H9 (cell line): ENCODE measurements at regions not wholly inside any gene's neighbourhood (a gene's known extent, or its start where the extent isn't known, plus 50 kb on each side); places are given as distances from the start of the nearest gene placed in this dataset.

Experiments used
- DNase-seq: peaks from one replicate; pipeline ENCODE4 v3.0.0-alpha.2; 2017
- H2AFZ ChIP-seq: one replicate; pipeline ENCODE4 v1.6.1; 2013; ENCODE audit warnings: mild to moderate bottlenecking, low read length, control low read depth, moderate library complexity
- H2AK5ac ChIP-seq: 2 replicates; pipeline ENCODE4 v1.6.1; 2013; ENCODE audit warnings: low read length, control low read depth, mixed read lengths; ENCODE audit not compliant: insufficient read length
- H2BK120ac ChIP-seq: one replicate; pipeline ENCODE4 v1.6.1; 2013; ENCODE audit warnings: low read depth, mild to moderate bottlenecking, low read length, control low read depth, inconsistent platforms; ENCODE audit not compliant: poor library complexity, severe bottlenecking
- H2BK12ac ChIP-seq: 2 replicates; pipeline ENCODE4 v1.6.1; 2013; ENCODE audit warnings: low read length, control low read depth, mixed read lengths, low read depth; ENCODE audit not compliant: insufficient read length
- H2BK15ac ChIP-seq: 2 replicates; pipeline ENCODE4 v1.6.1; 2013; ENCODE audit warnings: low read depth, low read length, control low read depth
- H2BK20ac ChIP-seq: one replicate; pipeline ENCODE4 v1.6.1; 2013; ENCODE audit warnings: low read depth, mild to moderate bottlenecking, low read length, control low read depth, inconsistent platforms; ENCODE audit not compliant: poor library complexity, severe bottlenecking
- H2BK5ac ChIP-seq: 2 replicates; pipeline ENCODE4 v1.6.1; 2013; ENCODE audit warnings: low read length, control low read depth, mixed read lengths; ENCODE audit not compliant: insufficient read length
- H3K14ac ChIP-seq: 2 replicates; pipeline ENCODE4 v1.6.1; 2013; ENCODE audit warnings: low read length, control low read depth; ENCODE audit not compliant: insufficient read depth
- H3K18ac ChIP-seq: 2 replicates; pipeline ENCODE4 v1.6.1; 2013; ENCODE audit warnings: low read depth, mild to moderate bottlenecking, mixed read lengths, low read length, control low read depth; ENCODE audit not compliant: insufficient read length
- H3K23ac ChIP-seq: 2 replicates; pipeline ENCODE4 v1.6.1; 2013; ENCODE audit warnings: low read length, control low read depth, mixed read lengths, low read depth; ENCODE audit not compliant: insufficient read length
- H3K23me2 ChIP-seq: 2 replicates; pipeline ENCODE4 v1.6.1; 2013; ENCODE audit warnings: low read depth, mild to moderate bottlenecking, mixed read lengths, low read length, control low read depth; ENCODE audit not compliant: insufficient read length, poor library complexity, severe bottlenecking
- H3K27ac ChIP-seq: 2 replicates; pipeline ENCODE4 v1.5.1; 2013; ENCODE audit warnings: low read length, control low read depth, mixed read lengths, low read depth; ENCODE audit not compliant: insufficient read length
- H3K27me3 ChIP-seq: 2 replicates; pipeline ENCODE4 v1.6.1; 2013; ENCODE audit warnings: low read length, control low read depth, inconsistent platforms; ENCODE audit not compliant: insufficient read depth
- H3K4ac ChIP-seq: 2 replicates; pipeline ENCODE4 v1.6.1; 2013; ENCODE audit warnings: low read depth, mild to moderate bottlenecking, control low read depth, inconsistent platforms, low read length, moderate library complexity
- H3K4me1 ChIP-seq: 2 replicates; pipeline ENCODE4 v1.6.1; 2013; ENCODE audit warnings: low read length, control low read depth, inconsistent platforms; ENCODE audit not compliant: insufficient read depth
- H3K4me2 ChIP-seq: 2 replicates; pipeline ENCODE4 v1.6.1; 2013; ENCODE audit warnings: low read length, control low read depth, mixed read lengths; ENCODE audit not compliant: insufficient read length, insufficient read depth
- H3K56ac ChIP-seq: 2 replicates; pipeline ENCODE4 v1.6.1; 2013; ENCODE audit warnings: low read depth, mild to moderate bottlenecking, mixed read lengths, low read length, control low read depth; ENCODE audit not compliant: insufficient read length
- H3K79me1 ChIP-seq: 2 replicates; pipeline ENCODE4 v1.6.1; 2013; ENCODE audit warnings: low read depth, mild to moderate bottlenecking, moderate library complexity, low read length, control low read depth, inconsistent platforms; ENCODE audit not compliant: insufficient read depth, poor library complexity, severe bottlenecking
- H3K79me2 ChIP-seq: 2 replicates; pipeline ENCODE4 v1.6.1; 2013; ENCODE audit warnings: low read length, control low read depth, inconsistent platforms; ENCODE audit not compliant: insufficient read depth
- H3K9ac ChIP-seq: 2 replicates; pipeline ENCODE4 v1.6.1; 2013; ENCODE audit warnings: low read length, control low read depth, mixed read lengths; ENCODE audit not compliant: insufficient read length; ENCODE audit errors: extremely low read depth
- H3K9me3 ChIP-seq: one replicate; pipeline ENCODE4 v1.6.1; 2013; ENCODE audit warnings: low read depth, low read length, inconsistent platforms; ENCODE audit not compliant: control insufficient read depth
- H3T11ph ChIP-seq: one replicate; pipeline ENCODE4 v1.6.1; 2013; ENCODE audit warnings: mild to moderate bottlenecking, low read length, control low read depth, inconsistent platforms
- H4K20me1 ChIP-seq: one replicate; pipeline ENCODE4 v1.6.1; 2013; ENCODE audit not compliant: control insufficient read depth, insufficient read length, insufficient read depth
- H4K5ac ChIP-seq: 2 replicates; pipeline ENCODE4 v1.6.1; 2013; ENCODE audit warnings: low read depth, mild to moderate bottlenecking, mixed read lengths, low read length, control low read depth; ENCODE audit not compliant: insufficient read length
- H4K8ac ChIP-seq: replicated peaks from 2 replicates; pipeline ENCODE4 v1.6.1; 2013; ENCODE audit warnings: low read length, control low read depth, mixed read lengths, low read depth; ENCODE audit not compliant: insufficient read length
- H4K91ac ChIP-seq: 2 replicates; pipeline ENCODE4 v1.6.1; 2013; ENCODE audit warnings: low read depth, mild to moderate bottlenecking, moderate library complexity, mixed read lengths, low read length, control low read depth; ENCODE audit not compliant: insufficient read length
- H3K27ac Mint-ChIP-seq, 3 experiments: 2 replicates in 2 of 3; 3 replicates in 1 of 3; pipeline ENCODE4 v1.8.0; 2020 to 2021; ENCODE audit warnings: mixed read lengths in 3 of 3, mild to moderate bottlenecking in 1 of 3, moderate library complexity in 1 of 3
- H3K27me3 Mint-ChIP-seq: 2 replicates; pipeline ENCODE4 v1.8.0; 2021; ENCODE audit warnings: low read depth, mild to moderate bottlenecking, moderate library complexity, mixed read lengths
- H3K36me3 Mint-ChIP-seq, 3 experiments: 2 replicates in 2 of 3; 3 replicates in 1 of 3; pipeline ENCODE4 v1.8.0; 2020 to 2021; ENCODE audit warnings: low read depth in 3 of 3, mixed read lengths in 3 of 3; ENCODE audit not compliant: insufficient read depth in 1 of 3
- H3K4me1 Mint-ChIP-seq, 2 experiments: 2 replicates each; pipeline ENCODE4 v1.8.0; 2020; ENCODE audit warnings: mixed read lengths in 2 of 2
- H3K4me3 Mint-ChIP-seq, 2 experiments: 2 replicates in 1 of 2; 3 replicates in 1 of 2; pipeline ENCODE4 v1.8.0; 2020 to 2021; ENCODE audit warnings: mild to moderate bottlenecking in 2 of 2, mixed read lengths in 2 of 2, moderate library complexity in 1 of 2
- H3K9me3 Mint-ChIP-seq, 2 experiments: 2 replicates in 1 of 2; 3 replicates in 1 of 2; pipeline ENCODE4 v1.8.0; 2020; ENCODE audit warnings: mild to moderate bottlenecking in 2 of 2, mixed read lengths in 2 of 2, moderate library complexity in 1 of 2
- CTCF ChIP-seq: fragments of 200-600 bp; sonication (generic); conservative IDR thresholded peaks from 3 replicates; pipeline ENCODE4 v1.8.0; 2021; ENCODE audit warnings: antibody characterized with exemption, mild to moderate bottlenecking
- WGBS: extraction: QIAGEN DNeasy Blood & Tissue Kit; methylation state at CpG from one replicate; pipeline ENCODE4 v1.1.7; 2013; ENCODE audit warnings: missing lambda C conversion rate, low lambda C conversion rate, mixed read lengths; ENCODE audit not compliant: insufficient read length; ENCODE audit errors: extremely low coverage; 5-methylcytosine and 5-hydroxymethylcytosine counted together

DNA sequence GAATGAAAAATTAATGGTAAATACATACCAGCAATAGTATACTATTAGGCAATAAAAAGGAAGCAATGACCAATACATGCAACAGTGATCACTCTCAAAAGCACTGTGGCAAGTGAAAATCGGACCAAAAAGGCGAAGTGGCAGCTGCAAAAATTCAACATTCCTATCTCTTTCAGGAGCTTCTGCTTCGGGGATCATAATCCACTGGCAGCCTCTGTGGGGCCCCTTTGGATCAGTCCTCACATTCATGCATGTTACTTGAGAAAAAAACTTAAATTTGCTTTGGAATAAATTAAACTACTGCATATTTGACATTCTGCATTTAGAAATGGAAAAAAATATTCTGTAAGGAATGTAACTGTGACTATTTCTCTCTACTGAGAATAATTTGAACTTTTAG lies 425.6 kb downstream of the NR2F2 start:
- Mint-ChIP-seq H3K27me3 (no peaks in the 10 kb centered on the region), H3K4me1 (no peaks in the 10 kb centered on the region), H3K27ac (no peak overlapping the region; a peak in 1 of 7 replicates), H3K36me3 (no peaks in the 10 kb centered on the region; a peak in 1 of 7 replicates), H3K4me3 (no peak overlapping the region), H3K9me3 (no peaks in the 10 kb centered on the region; a peak in 3 of 5 replicates)
- H3T11ph ChIP-seq, result no peak overlapping the region
- no peaks in the 10 kb centered on the region for H4K20me1 ChIP-seq
- H3K23ac ChIP-seq, result no peak overlapping the region
- H3K23me2 ChIP-seq, result no peaks in the 10 kb centered on the region
- H3K14ac ChIP-seq, result no peak overlapping the region
- H3K79me2 ChIP-seq, result no peaks in the 10 kb centered on the region
- no peak overlapping the region for H4K91ac ChIP-seq
- H3K18ac ChIP-seq, result no peak overlapping the region
- no peak overlapping the region for H3K4ac ChIP-seq
- TF ChIP-seq CTCF, result no peak
- no peak for DNase-seq
- no peaks in the 10 kb centered on the region for H3K79me1 ChIP-seq
- H3K9me3 ChIP-seq, result no peaks in the 10 kb centered on the region
- H3K27ac ChIP-seq, result no peak overlapping the region
- H4K8ac ChIP-seq, result no peak overlapping the region
- H2BK15ac ChIP-seq, result no peak overlapping the region
- no peak overlapping the region for H2AK5ac ChIP-seq
- H3K4me1 ChIP-seq, result no peaks in the 10 kb centered on the region
- H3K56ac ChIP-seq, result no peak overlapping the region
- no peak overlapping the region for H2AFZ ChIP-seq
- no peak overlapping the region for H2BK20ac ChIP-seq
- no peak overlapping the region for H2BK120ac ChIP-seq
- H4K5ac ChIP-seq, result no peak overlapping the region
- H2BK12ac ChIP-seq, result no peak overlapping the region
- no peaks in the 10 kb centered on the region for H3K27me3 ChIP-seq
- no peak overlapping the region for H3K9ac ChIP-seq
- no peak overlapping the region for H3K4me2 ChIP-seq
- WGBS, result no CpG with 5 or more reads among the region's 3 CpGs
- no peak overlapping the region for H2BK5ac ChIP-seq
